Left forelimb (tissue), 1 donor: ENCODE measurements at regions not wholly inside any gene's neighbourhood (a gene's known extent, or its start where the extent isn't known, plus 50 kb on each side); places are given as distances from the start of the nearest gene placed in this dataset.
"Not testable (repeated sequence)": the region's sequence is repeated elsewhere in the genome, so short reads cannot be mapped to it uniquely, and the experiment has no call there.

Source experiments
- DNase-seq: peaks from one replicate; pipeline ENCODE4 v3.0.0-alpha.2; 2018; ENCODE audit warnings: low spot score

DNA sequence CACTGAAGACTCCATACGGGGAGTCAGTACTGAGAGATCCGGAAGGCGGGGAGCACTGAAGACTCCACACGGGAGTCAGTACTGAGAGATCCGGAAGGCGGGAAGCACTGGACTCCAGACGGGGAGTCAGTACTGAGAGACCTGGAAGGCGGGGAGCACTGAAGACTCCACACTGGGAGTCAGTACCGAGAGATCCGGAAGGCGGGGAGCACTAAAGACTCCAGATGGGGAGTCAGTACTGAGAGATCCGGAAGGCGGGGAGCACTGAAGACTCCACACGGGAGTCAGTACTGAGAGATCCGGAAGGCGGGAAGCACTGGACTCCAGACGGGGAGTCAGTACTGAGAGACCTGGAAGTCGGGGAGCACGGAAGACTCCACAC is 77.2 kb downstream of the DLL1 start:
- not testable (repeated sequence) for DNase-seq

DNA sequence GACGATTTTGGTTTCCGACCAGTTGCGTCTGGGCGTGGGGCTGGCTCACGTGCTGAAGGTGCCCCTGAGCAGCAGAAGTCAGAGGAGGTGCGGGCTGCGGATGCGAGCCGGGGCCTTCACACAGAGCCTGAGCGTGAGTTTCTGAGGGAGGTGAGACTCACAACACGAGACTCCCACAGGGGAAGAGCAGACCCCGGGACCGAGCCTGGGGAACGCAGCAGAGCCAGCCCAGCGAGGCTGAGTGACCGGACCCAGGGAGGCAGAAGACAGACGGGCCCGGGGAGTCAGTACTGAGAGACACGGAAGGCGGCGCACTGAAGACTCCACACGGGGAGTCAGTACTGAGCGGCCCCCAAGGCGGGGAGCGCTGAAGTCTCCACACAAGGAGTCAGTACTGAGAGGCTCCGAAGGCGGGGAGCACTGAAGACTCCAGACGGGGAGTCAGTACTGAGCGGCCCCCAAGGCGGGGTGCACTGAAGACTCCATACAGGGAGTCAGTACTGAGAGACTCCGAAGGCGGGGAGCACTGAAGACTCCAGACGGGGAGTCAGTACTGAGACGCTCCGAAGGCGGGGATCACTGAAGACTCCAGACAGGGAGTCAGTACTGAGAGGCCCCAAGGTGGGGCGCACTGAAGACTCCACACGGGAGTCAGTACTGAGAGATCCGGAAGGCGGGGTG is 77.8 kb downstream of the DLL1 start:
- peak; percentile 46 for DNase-seq

GRCh38 chr6:170212051-170212756 is 78.7 kb downstream of the DLL1 start:
- peak; percentile 42 for DNase-seq

- DNase-seq: peak; percentile 36
Measured at GRCh38 chr6:170211404-170212025, 79.4 kb downstream of the DLL1 start.

GRCh38 chr6:170210651-170211403 is 80.1 kb downstream of the DLL1 start:
- DNase-seq: peak; percentile 41

GRCh38 chr6:170210026-170210390 is 80.9 kb downstream of the DLL1 start:
- peak; percentile 25 for DNase-seq

- DNase-seq: peak; percentile 45
Measured at GRCh38 chr6:170209354-170210025, 81.4 kb downstream of the DLL1 start.

- peak; percentile 59 for DNase-seq
Measured at GRCh38 chr6:170208651-170209353, 82.1 kb downstream of the DLL1 start.

DNA sequence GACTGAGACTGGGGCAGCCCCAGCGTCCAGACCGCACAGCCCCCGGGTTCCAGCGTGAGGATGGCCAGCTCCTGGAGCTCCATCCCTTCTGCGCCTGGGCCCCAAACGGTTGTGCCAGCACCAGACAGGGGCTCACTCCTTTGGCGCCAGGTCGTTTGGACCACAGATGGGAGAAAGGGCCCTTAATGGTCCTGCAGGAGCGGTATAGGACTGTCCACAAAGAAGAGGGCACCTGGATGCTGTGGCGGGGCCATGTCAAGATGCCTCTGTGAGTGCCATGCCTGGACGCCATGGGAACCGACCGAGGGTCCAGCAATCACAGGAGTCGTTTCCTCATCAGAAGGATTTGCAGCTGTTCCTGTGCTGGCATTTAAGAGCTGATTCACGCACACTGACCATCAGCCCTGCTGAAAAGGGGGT is 82.7 kb downstream of the DLL1 start:
- peak; percentile 38 for DNase-seq

DNA sequence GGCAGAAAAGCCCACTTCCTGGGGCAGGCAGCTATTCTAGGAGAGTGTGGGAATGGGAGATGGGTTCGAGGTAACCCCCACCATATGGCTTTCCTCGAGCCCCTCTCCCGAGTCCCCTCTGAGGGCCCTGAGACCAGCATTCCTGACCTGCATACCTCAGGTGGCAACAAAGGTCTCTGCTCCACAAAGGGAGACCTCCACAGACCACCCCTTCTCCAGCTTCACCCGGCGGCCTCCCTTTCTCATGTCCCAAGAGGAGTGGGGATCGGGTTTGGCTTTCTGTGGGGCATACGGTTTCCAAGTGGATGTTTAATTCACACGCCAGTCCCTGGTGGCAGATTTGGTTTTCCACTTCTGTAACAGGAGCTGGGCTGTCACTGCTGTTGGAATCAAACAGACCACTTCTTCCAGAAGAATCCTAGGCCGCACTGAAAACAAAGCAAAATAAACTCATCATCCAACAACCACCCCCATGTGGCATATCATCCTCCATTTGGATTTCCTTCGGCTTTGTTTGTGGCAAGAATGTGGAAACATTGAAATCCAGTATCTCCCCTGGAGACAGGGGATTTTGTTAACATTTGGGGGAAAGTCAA is 83.2 kb downstream of the DLL1 start:
- DNase-seq: peak; percentile 6

DNA sequence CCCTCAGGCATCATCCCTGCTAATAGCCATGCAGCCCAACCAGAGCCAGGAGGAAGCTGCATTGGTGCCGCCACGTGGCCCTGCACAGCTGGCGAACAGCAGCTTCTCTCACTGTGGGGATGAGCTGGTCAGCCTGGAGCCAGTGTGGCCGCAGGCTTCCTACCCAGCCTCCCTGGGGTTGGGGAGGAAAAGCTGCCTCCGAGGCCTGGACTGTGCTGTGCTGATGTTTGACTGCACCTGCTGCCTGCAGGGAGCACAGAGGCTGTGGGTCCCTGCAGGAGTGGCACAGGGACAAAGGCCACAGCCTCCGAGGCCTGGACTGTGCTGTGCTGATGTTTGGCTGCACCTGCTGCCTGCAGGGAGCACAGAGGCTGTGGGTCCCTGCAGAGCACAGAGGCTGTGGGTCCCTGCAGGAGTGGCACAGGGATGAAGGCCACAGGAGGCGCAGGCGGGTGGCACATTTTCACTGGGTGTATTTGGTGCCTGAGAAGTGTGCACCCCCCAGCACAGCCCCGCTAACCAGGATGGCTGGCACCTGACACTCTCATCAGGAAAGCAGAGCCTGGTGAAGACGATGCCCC is 83.9 kb downstream of the DLL1 start:
- peak; percentile 50 for DNase-seq

GRCh38 chr6:170206317-170206621 is 84.6 kb downstream of the DLL1 start:
- DNase-seq: no peak

DNA sequence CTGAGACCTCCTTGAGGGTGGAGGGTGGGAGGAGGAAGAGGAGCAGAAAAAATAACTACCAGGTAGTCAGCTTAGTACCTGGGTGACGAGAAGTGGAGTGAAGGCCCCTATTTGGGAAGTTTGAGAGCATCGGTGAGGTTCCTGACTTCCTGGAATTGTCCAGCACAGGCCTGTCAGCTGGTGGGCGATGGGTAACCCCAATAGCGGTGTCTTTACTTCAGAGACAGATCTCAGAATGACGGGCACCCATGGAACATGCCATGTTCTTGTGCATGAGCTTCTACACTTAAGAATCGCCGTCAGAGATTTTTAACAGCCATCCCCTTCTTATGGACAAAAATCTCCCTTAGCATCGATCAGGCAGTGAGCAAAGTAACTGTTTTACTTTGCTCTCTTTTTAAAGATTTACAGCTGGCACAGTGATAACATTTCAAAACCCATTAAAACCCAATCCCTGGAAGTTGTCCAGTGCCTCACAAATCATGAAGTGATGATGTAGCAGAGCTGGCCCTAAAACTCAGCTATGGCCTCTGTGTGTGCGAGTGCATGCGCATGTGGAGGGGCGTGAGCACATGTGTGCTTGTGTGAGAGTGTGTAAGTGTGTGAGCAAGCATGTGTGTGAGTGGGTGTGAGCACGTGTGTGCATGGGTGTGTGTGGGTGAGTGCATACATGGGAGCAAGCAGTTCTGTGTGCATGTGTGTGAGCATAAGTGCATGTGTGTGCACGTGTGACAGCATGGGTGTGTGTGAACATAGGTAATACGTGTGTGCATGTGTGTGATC is 85.2 kb downstream of the DLL1 start:
- peak; percentile 30 for DNase-seq

DNA sequence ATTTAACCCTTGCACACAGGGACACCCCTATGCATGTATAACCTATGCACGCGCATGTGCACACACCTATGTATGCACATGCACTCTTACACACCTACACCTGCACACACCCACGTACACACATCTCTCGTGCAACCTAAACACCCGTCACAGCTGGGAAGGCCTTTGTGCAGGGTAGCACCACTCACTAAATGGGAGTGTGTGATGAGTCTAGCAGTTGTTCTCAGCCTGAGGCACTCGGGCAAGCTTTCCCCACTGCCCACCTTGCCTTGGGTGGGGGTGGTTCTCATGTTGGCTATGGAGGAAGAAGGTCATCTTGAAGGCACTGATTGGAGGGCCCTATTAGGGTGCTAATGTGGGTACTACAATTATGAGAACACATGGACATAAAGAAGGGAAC is 85.8 kb downstream of the DLL1 start:
- DNase-seq: peak; percentile 36

GRCh38 chr6:170203212-170203611 is 87.7 kb downstream of the DLL1 start:
- peak; percentile 33 for DNase-seq

DNA sequence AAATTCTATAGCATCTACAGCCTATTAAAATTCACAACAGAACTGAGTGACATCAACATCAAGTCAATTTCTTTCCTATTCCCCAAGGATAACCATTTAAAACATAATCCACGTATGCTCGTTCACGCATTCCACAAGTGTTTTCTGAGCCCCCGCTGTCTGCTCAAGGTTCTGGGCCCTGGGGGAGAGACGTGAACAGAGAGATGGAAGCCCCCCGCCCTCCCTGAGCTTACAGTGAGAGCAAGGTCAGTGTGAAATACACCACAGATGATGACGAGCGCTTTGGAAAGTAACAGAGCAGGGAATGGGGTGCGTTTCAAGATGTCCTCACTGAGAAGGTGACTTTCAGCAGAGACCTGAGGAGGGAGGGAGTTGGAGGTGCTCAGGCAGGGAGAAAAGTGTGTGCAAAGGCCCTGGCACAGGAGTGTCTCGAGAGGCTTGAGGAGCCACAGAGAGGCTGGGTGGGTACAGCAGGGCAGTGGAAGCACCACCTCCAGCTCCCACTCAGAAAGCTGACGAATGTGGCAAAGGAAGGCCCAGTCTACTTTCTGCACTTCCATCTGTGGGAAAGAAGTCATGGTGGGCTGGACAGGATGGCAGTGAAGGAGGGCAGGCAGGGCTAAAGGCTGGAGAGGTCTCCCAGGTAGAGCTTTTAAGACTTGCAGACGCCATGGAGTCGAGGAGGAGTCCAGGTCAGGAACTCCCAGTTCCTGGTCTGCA is 88.3 kb downstream of the DLL1 start:
- DNase-seq: peak; percentile 25

GRCh38 chr6:170201361-170201760 is 89.5 kb downstream of the DLL1 start:
- peak; percentile 28 for DNase-seq

DNA sequence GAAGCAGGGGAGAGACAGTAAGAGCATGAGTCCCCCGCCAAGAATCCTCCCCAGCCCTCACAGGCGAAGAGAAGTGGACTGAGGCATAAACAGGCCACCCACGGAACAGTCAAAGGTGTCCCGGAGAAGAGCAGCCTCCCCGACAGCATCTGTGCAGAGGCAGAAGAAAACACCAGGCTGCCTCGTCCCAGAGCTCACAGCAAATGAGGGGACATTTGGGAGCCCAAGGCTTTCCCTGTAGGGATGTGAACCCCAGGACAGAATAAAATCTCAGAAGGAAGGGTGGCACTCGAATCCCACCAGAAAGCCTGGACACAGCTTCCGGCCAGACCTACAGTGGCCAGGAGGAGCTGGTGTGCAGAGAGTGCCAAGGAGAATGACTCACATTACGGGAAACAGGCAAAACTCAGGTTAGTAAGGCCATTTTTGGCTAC is 90.4 kb downstream of the DLL1 start:
- DNase-seq: peak; percentile 37

DNA sequence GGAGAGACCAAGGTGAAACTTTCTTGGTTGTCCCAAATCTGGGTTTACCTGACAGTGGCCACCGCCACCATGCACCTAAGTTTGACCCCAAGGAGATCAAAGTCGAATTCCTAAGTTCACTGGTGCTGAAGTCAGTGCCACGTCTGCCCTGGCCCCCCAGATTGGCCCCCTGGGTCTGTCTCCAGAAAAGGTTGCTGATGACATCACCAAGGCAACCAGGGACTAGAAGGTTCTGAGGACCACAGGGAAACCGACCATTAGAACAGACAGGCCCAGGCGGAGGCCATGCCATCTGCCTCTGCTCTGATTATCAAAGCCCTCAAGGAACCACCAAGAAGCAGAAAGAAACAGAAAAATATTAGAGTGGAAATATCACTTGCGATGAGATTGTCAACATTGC is 91.2 kb downstream of the DLL1 start:
- peak; percentile 18 for DNase-seq
